Inflammatory macrophage treated with lipopolysaccharide for 4 hours (primary cell): ENCODE measurements at regions not wholly inside any gene's neighbourhood (a gene's known extent, or its start where the extent isn't known, plus 50 kb on each side); places are given as distances from the start of the nearest gene placed in this dataset.

ENCODE experiments used
- DNase-seq: peaks from one replicate; pipeline ENCODE4 v3.0.0-alpha.2; 2020

DNA sequence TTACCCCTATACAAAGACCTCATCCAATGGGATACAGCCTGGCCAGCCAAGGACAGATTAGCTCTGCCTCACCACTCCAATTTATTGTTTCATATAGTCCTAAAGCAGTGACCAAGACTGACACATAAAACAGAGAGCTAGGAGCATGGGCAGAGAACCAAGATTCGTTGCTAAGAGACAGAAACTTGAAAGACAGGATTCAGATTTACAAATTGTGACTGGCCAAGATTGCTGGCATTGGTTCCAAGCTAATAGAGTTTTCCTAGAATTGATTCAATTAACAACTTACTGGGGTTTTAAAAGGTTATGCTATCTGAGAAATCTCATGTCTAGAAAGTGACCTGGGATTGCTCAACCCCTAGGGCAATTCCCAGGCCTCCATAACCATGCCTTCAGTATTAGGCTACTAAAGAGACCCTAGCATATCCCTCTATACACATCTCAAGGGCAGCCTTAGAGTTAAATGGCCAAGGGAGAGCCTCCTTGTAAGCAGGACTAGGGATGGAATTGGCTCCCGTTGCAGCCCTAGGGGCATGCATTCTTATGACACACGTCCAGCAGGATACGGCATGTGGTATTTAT, 75.6 kb downstream of the ICOS start:
- no peak for DNase-seq

DNA sequence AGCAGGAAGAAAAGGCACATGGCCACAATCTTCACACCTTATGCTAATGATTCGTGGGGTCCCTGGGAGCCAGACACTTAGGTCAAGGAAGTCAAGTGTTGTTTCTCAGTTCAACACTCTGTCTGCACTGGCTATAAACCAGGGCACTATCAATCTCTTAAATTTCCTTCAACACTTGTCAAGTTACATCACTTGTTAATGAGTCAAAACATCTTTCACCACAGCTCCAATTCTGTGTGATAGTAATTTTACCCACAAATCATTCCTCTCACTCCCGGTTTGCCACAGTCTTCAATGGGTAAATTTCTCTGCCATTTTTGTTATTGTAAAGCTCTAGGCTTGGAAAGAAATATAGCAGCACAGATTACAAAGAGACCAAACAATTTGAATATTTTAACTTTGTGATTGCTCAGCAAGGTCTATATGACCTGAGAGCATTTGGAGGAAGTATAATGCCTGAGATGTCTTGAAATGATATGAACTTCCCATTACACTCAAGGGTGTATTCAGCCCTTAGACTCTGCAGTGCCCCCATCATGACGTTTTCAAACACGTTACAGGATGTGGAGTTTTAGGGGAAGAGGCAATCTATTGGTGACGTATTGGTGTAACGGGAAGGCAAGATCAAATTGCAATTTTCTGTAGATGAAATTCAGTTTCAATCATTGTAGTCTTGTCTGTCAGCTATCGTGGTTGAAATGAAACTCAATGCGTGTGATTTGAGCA, 78.7 kb downstream of the ICOS start:
- DNase-seq = no peak

DNA sequence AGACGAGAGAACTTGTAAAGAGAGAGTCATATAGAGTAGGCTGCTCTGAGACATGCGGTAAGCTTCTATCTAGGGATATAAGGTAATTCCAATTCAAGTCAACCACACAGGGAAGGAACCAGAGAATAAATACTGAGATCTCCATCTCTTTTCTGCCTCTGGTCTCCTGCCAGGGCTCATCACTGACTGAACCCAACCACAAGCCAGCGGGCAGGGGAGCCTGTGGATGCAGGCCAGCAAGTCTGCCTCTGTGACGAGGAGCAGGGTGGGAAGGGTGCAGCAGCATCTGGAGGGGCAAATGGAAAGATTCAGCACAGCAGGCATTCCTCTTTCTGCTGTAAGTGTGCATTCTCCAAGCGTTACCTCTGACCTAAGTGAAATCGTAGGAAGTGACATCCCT, 82.2 kb downstream of the ICOS start:
- DNase-seq = no peak

DNA sequence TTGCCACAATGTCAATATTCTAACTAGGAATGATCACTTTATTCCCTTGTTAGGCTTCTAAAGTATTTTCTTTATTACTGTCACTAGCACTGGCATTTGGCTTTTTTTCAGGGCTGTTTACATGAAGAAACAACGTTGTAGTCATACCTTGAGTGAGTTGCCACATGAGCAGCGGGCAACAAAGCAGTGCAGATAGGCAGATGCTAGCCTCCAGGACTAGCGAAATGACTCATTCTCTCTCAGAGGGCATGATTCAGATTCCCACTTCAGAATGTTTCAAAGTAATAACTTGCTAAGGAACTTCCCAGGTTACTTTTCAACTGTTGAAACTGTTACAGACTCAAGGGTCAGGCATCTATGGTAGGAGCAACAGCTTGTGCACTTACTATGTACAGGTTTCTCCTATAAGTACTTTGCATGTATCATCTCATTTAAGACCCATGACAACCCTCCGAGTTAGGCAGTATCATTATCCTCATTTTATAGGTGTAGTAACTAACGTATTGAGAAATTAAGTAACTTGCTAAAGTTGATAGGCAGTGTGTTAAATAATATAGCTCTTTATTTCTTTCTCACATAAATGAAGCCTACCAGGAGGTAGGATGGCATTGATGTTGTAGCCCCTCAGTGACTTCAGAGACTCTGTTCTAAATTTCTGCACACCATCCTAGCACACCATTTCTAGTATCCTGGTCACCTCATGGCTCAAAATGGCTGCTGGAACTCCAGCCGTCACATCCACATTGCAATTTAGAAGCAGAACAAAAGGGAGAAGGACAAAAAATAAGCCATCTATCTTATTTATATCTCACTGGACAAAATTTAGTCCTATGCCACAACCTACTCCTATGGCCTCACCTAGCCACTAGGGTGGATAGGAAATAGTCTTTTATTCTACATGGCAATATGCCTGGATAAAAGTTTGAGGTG, 83.3 kb downstream of the ICOS start:
- DNase-seq = peak; percentile 23

DNA sequence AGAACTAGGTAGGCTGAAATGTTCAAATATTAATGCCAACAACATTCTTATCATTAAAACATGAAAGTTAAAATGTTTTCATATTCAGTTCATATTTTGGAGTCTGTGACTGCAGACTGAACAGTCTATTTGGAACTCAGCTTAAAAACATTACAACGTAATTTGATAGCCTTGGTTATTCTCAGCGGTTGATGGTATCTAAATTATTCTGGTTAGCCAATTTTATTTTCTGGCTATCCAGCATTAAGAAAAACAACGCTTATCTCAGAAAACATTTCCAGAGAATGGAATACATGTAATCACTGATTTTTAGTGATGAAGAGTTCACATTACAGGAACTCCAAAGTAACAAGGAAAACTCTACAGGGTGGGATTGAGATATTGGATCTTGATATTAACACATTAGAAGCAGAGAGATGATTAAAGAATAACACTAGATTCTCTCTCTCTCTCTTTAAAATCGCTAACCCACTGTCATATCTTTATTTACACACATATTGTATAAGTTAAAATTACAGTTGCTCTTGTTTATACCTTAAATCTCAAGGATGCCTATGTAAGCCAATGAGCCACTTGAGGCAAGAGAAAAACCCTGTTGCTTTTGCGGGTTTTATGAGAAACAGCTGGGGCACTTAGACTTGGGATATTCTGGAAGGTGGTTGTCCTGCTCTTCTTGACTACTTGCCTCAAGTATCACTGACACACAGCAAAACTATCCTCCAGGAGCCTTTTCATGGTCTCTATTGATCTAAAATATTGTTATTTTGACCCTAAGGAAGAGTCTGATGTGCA, 84.9 kb downstream of the ICOS start:
- no peak for DNase-seq

DNA sequence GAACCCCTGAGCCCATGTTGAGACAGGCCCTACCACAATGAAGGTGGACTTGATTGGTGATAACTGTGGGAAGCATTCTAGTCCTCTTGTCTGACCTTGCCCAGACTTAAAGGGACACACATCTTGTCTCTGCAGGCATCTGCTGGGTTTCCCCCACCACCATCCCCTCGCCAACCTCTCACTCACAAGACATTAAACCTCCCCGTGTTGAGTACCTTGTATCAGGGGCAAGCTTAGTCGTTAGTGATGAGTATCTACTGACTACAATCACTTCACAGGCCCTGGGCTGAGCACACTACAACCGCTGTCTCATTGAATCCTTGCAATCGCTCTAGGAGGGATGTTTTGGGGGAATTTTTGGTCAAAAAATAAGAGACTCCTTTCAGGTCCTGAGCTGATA, 86.0 kb downstream of the ICOS start:
- DNase-seq = no peak

DNA sequence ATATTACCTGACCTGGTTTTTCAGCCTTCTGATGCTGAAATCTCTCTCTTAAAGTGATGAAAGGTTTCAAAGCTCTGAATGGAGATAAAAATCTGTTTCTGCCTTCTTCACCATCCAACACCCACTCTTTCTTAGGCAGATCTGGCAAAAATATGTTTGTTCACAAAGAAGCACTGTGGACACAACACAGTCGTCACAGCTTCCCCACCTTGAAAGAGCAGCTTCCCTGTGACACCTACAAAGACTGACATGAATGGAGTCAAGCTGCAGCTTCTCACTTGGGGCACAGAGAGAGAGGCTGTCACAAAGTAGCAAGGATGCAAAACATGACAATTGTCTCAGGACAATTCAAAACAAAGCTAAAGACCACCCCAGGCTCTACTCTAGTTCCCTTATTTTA, 86.5 kb downstream of the ICOS start:
- no peak for DNase-seq

DNA sequence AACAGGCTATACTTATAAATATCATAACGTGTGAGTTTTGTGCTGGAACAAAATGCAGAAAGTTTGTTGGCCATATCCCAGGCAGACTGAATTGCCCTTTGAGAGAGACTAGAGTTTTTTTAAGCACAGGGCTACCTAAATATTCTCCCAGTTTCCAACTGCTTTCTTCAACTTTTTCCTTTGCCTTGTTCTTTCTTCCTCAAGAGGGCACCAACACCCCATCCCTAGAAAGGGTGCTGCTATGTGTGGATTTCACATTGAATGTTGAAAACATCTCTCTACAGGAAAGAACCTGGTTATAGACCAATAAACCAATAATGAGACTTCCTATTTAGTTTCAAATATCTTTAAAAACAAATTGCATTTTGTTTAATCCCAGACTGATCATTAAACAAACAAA, 87.9 kb downstream of the ICOS start:
- peak; percentile 37 for DNase-seq

DNA sequence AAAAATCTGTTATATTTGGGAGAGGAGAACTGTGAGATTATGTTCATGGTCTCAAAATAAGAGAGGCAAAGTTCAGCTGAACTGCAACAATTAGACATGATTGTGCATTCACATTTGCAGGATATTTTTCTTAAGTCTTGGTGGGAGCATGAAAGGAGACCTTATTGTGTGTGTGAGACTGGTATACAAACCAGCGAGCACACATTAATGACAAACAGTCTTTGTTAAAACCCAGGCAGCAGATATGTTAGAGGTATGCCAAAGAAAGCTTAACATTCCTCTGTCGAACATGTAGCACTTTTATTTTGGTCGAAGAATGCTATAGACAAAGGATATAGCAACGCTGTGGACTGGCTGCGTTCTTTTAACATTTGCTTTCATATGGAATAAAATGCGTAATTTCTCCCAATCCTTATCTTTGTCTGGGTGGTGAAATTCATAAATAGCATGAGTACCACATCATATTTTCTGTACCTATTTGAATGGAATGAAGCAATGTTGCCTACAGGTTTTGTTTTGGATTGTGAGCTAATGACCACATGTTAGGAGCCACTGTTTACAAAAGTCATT, 88.4 kb downstream of the ICOS start:
- DNase-seq = no peak

DNA sequence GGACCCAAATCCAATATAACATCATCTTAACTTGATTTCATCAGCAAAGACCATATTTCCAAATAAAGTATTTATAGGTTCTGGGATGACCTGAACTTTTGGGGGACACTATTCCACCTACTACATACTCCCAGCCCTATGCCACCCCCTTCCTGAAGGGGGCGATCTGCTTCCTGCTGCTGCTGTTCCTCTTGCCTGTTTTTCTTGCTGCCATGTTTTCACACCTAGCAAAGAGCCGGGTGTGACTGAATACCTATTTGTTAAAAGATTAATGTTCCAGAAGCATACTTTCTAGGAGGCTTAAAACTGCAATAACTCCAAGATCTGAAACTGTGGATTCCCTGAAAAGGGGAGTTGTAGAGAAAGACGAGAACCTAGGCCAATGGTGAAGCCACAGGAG, 89.7 kb downstream of the ICOS start:
- DNase-seq = no peak

DNA sequence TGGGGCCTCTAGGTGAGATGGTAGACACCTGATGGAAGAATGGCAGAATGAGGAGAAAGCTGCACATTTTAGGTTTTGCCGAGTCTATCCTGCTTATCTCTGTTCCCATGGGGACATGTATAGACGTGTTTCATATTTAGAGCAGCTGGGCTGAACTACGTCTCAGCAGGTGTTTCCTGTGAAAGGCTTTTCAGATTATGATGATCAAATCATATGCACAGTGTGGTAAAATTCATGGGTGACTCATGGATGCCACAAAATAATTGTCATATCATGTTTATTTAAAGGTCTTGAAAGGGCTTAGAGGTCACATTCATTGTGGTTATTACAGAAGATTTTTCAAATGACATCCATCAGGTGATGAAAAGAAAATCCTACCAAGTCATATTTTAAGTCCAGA, 90.5 kb downstream of the ICOS start:
- DNase-seq = no peak

DNA sequence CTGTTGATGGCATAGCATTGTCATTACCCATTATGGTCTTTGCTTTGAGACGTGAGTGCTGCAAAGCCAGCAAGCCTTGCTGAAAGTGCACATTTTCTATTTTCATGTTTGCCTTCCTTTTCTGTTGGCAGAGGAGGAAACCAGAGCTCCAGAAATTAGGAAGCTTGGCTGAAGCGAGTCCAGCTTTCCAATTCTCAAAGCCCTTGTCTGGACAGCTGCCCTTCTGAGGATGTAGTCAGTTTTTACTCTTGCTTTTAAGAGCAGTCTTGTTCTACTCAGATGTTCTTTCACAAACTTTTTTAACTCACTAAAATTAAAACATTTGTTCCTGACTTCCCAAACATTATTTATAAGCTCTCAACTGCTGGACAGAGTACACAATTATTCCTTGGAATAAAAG, 93.8 kb downstream of the ICOS start:
- DNase-seq = no peak

DNA sequence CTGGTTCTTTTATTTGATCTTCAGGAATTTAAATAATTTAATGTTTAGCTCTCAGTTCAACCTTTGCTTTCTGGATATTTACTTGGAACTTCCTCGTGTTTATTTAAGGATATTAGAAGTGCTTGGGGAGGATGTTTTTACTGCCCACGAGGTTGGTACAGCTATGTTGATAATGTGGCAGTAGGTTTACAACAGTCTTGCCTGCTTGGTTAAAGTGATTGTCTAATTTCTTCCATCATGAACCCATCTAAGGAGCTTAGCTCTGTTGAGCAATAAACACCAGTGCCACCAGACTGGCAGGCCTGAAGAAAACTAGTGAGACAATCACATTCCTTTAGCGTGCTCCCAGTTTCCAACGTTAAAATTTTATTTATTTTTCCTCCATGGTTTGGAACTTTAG, 94.5 kb downstream of the ICOS start:
- DNase-seq = no peak

DNA sequence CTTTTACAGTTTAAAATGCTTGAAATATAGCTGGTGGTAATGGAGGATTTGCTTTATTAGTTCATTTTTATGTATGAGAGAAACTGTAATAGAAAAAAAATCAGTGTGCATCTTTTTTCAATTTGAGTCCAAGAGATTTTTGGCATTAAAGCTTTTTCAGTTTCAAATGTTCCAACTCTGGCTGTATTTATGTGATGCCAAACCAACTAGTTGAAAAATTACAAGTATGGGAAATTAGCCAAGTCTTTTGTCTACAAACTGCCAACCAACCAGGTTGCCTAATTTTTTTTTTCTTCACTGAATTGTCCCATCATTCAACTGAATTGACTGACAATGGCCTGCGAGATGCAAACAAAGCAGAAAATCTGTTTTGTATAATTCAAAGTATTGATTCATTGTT, 95.7 kb downstream of the ICOS start:
- no peak for DNase-seq

DNA sequence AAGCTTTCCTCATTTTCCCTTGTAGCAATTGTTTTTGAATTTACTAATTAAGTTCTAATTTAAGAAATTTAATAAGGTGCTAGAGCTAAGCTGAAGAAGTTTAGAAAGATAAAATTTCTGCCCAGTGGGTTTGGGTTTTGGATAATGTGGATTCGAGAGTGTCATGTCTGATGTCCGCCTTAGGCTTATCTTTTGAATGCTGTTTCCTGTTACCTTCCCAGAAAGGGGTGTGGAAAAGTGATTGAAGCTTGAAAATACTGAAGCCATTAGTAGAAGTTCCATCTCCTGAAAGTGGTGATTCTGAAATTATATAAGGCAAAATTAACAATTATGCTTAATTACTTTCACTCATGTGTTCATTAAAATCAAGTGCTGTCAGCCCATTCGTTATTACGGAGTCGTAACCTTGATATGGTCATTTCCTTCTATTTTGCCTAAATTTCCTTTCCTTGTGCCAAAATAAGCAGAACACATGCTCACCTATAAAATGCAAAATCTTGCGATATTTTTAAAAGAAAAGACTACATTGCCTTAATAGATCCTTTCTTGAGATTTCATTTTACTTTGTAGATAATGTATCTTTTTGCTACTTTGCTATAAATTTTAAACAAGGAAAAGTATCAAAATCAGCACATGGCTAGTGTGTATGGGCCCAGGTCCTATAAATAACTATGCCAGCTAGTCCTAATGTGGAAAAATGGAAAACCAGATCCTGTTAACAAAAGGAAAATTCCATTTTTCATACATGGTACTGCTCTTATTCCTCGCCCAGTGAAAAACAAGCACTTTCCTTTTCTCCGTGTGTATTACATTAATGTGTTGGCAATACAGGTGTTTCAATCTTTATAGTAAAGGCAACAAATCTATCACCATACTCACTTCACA, 97.3 kb downstream of the ICOS start:
- DNase-seq = no peak

DNA sequence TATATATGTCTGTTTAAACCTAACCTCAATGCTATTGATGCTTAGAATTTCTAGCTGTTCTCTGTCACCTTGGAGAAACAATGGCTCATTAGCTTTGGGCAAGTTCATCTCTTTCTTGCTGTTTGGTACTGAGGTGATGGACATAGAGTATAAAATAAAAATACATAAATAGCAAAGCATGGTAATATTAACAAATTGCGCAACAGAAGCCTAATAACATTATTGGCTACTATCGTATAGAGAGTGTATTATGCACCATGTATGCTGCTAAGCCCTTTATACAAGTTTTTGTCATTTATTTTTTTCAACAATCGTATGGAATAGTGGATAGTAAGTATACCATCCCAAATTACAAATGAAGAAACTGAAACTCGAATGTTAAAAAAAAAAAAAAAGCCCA, 100.1 kb downstream of the ICOS start:
- DNase-seq = no peak

DNA sequence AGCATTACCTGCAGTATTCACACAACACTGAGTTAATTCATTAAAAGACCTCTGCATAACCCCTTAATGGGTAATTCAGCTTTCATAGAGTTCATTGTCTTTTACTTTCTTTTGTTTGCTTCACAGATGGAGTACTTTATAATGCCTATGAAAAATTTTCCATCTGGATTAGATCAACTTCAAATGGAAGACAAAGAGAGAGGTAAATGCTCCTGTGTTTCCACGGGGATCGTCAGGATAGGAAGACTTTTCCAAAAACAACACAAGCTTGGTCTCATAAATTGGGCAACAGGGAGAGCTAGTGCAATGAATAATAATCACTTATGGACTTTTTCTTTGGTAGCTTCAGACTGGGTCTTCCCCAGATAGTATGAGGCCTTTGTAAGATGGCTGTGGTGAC, 100.7 kb downstream of the ICOS start:
- no peak for DNase-seq

DNA sequence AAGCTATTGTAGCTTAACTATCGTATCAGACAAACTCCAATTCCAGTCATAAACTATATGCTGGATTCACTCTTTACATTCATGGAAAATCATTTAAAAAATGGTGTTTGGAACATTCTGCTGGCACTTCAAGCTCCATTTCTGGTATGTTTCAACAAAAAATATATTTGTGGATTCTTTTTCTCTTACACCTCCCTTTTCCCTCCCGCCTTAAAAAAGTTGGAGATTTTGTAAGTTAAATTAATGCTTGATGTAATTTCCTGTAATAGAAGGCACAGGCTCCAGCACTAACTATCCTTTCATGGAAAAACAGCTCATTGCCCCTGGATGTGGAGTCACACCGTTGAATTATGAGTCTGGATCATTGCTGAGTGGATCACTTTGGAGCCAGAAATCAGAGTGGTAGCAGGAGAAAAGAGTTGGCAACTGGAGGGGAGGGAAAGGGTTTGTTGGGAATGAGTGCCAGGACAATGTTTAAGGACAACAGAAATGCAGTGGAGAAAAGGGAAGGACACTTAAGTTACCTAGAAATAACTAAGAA, 102.8 kb downstream of the ICOS start:
- no peak for DNase-seq

DNA sequence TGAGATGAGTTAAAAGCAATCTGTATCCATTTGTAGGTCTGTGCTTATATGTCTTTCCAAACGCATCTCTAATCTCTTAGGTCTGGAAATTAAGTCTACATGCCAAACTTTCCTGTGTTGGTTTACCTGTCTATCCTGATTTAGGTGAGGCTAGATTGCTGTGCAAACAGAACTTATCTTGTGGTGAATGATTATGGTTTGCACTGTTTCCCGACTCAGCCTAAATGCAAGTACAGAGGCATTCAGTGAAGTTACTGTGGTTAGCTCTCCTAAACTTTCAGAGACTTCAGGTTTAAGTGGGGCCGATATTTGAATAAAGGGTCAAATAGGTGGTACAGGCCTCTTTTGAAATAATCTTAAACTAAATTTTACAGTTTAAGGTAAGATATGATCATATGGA, 103.5 kb downstream of the ICOS start:
- no peak for DNase-seq

DNA sequence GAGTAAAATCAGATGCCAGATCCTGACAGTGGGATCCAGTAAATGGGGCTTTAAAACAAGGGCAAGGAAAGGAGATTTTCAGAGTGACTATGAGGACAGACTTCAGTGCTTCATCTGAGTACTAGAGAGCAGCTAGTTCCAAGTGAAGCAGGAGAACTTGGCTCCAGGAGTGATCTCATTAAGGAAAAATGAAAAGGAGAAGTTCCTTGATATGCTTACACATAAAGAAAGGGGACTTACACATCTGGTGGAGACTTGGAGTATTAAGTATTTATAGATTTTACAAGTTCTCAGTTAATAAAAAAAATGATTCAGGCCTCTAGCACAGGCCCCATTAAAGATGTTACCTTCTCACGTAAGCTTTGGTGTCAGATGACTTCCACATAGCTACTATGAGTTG, 105.8 kb downstream of the ICOS start:
- peak; percentile 45 for DNase-seq

DNA sequence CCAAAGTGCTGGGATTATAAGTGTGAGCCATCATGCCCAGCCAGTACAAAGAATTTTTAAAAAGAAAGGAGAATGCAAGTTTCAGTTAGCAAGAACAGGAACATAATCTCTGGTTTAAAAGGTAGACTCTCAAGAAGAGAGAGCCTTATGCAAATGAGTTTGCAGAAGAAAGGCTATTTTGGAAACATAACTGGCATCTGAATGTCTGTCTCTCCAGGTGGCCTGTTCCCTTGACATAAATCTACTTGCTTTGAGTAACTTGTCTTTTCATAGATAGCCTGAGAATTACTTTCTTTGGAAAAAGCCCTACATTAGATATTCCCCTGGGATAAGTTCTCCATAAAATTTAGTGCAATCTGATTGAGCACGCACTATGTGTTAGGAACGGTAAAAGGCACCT, 109.6 kb downstream of the ICOS start:
- no peak for DNase-seq

DNA sequence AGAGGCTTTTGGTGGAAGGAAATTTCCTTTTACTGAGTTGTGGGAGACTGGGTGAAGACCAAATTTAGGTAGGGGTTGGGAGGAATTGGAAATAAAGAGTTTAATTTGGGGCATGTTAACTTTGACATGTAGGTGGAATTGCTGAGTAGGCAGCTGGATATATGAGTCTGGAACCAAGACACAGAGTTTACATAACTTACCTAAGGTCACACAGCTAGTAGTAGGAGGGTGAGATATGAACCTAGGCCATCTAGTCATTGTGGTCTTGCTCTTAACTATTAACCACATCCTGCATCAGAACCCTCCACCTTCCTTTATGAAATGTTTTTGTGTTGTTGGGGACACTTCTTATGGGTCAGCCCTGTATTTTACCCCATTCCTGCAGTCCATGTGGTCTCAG, 113.1 kb downstream of the ICOS start:
- no peak for DNase-seq
